Coronary artery (tissue), 2 donors: ENCODE measurements at regions not wholly inside any gene's neighbourhood (a gene's known extent, or its start where the extent isn't known, plus 50 kb on each side); places are given as distances from the start of the nearest gene placed in this dataset.

Experiments used
- DNase-seq: peaks from one replicate; pipeline ENCODE4 v3.0.0-alpha.2; 2017; ENCODE audit warnings: low spot score
- H3K27ac ChIP-seq, 2 donors: fragments of 200-600 bp; sonication (generic); one replicate each; pipeline ENCODE4 v1.5.1; 2016 to 2019
- H3K4me3 ChIP-seq: fragments of 200-600 bp; sonication (generic); 2 replicates; pipeline ENCODE4 v1.5.1; 2016; ENCODE audit warnings: mild to moderate bottlenecking, moderate library complexity
- TF ChIP-seq, protein P1 (sequence below): fragments of 200-600 bp; sonication (generic); IDR thresholded peaks from one replicate; pipeline ENCODE4 v1.5.1; 2019; ENCODE audit warnings: antibody characterized with exemption

DNA sequence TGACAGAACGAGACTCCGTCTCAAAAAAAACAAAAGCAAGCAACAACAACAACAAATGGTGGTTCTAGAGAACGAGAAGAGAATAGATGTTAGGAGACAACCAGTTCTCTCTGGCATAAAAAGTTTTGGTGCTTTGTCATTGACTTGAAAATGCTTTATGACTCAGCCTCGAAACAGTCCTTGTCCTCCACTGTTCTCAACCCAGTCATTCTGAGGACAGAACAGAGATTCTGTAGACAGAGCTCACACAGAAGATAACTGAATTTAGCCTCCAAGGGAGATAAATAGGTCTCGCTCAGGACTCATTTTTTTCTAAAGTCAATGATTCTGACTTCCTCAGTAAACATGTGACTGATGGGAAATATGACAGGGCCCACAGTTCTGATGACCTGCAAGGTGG is 76.0 kb upstream of the FSTL4 start:
- no peak overlapping the region for H3K27ac ChIP-seq
- H3K4me3 ChIP-seq: no peak overlapping the region
- TF ChIP-seq, protein P1, sequence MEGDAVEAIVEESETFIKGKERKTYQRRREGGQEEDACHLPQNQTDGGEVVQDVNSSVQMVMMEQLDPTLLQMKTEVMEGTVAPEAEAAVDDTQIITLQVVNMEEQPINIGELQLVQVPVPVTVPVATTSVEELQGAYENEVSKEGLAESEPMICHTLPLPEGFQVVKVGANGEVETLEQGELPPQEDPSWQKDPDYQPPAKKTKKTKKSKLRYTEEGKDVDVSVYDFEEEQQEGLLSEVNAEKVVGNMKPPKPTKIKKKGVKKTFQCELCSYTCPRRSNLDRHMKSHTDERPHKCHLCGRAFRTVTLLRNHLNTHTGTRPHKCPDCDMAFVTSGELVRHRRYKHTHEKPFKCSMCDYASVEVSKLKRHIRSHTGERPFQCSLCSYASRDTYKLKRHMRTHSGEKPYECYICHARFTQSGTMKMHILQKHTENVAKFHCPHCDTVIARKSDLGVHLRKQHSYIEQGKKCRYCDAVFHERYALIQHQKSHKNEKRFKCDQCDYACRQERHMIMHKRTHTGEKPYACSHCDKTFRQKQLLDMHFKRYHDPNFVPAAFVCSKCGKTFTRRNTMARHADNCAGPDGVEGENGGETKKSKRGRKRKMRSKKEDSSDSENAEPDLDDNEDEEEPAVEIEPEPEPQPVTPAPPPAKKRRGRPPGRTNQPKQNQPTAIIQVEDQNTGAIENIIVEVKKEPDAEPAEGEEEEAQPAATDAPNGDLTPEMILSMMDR: no peak
- DNase-seq: no peak

DNA sequence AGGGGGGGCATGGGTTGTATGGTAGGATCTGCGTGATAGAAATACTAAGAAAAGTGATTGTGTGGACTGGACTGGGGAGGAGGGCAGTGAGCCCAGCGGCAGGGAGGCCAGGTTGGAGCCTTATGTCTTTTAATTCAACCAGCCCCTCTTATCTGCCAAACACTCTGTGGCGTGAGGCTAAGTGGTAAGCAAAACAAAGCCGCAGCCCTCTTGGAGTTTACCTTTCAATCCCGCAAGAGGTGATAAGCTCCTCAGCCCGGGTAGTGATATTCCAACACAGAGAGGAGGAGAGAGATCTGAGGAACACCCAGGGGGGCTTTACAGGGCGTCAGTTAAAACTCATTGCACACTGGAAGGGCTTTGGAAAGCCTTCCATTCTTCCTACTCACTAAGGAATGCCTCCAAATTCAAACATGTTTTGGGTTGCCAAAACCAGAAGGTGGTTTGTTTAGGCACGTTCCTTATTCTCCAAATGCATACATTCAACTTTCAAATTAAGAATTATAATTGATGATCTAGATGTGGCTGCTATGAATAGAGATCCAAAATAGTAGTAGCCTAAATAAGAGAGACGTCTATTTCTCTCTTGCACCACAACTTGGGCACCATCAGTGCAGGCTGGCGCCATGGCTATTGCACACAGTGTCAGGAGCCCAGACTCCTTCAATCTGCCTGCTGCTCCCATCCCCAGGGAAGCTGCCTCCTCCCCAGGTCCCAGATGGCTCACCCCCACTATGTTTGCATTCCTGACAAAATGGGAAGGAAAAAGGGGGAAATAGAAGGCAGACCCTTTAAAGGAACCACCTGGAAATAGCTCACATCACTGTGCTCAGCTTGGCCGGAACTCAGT is 75.1 kb upstream of the FSTL4 start:
- Histone ChIP-seq H3K4me3 (no peak overlapping the region), H3K27ac (no peak overlapping the region)
- no peak for DNase-seq
- TF ChIP-seq, protein P1: no peak

DNA sequence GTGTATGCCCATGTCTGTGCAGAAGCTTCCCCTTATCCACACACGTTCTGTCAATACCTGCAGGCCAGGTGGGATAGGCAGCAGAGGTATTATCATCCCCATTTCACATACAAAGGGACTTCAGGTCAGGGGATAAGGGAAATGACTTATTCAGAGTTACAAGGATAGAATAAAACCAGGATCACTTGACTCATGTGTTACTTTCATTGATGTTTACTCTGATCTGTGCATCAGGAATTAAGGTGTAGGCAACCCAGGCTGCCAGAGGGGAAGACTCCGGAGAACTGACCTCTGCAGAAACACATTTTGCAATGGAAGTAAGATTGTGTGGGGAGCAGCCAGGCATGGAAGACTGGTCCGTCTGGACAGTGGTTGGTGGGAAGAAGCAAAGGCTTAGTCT is 74.2 kb upstream of the FSTL4 start:
- DNase-seq: no peak
- Histone ChIP-seq H3K27ac (no peak overlapping the region), H3K4me3 (no peak overlapping the region)
- TF ChIP-seq, protein P1: no peak

DNA sequence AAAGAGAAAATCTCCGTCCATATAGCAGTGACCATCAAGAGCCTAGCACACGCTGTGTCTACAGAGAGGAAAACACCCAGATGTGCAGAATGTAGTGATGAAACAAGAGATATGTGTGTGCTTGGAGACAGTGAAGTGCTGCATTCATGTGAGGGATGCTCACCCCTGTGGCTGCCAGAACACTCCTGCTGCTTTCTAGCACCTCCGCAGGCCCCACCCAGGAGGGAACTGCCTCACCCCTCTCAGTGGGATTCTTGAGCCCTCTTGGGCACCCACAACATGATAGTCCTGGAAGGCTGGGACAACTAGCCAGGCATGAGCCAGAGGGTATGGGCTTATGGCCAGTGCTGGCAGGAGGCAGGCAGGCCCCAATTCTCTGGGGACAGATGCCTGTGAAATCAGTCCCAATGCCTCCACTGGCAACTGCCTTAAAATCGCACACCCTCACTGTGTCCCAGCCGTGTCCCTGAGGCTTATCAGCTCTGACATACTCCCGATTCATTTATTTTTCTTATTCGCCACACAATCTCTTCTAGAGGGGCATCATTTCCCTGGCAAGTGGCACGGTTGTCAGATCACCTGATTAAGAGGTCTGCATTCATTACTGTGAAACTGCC is 73.2 kb upstream of the FSTL4 start:
- peak; percentile 65 for DNase-seq
- TF ChIP-seq, protein P1: no peak
- Histone ChIP-seq H3K4me3 (no peak overlapping the region), H3K27ac (no peak overlapping the region)

DNA sequence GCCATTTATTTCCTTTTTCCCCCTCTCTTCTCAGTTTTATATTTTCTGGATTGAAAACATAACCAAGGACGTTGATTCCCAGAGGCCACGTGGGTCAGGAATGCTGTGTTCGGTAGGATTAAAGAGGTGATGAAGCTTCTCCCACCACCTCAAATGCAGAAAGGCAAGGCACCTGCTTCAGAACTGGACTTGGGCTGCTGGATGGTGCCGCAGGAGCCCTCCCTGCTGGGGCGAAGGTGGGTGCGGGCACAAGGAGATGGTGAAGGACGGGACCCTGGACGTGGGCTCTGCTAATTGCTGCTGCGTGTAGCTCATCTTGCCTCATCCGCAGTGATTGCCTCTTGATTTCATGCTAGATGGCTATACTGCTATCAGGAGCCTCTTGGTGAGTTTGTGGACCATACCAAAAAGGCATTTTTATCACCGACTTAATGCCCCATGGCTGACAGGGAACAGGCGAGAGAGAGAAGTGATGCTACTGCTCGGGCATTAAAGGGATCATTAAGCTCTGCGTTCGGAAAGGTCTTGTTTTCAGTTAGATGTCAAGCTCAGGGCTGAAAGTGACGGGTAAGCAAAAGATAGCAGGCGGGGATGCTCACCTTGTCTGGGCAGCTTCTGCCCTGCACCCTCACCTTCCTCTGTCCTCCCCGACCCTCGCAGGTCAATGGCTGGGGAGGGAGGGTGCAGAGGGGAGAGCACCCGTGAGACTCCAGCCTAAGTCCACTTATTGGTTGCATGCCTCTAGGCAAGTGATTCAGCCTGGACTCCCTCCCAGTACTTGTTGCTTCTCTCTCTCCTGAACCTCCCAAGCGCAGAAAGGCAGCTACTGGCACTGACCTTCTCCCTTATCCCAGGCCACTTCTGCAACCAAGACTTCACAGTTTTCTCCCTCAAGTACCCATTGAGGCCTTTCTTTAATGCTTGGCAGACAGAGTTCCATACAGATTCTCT is 71.6 kb upstream of the FSTL4 start:
- no peak overlapping the region for H3K27ac ChIP-seq
- DNase-seq: peak; percentile 43
- TF ChIP-seq, protein P1: no peak
- no peak overlapping the region for H3K4me3 ChIP-seq

DNA sequence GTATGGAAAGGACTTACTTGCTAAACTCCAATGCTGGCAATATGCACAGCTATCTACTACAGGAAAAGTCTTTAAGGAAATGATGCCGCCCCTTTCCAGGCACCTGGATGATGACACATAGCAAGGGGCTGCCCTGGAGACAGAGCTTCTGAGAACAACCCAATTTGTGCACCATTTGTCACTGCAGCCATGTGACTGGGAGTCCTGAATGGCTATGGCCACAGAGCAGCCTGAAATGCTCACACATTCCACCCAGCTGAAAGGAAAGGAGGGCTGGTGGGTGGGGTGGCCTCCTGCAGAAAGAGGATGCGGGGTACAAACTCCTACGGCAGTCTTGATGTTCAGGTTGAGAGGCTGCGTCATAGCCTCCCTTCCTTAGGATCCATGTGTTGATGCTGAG is 70.1 kb upstream of the FSTL4 start:
- no peak overlapping the region for H3K4me3 ChIP-seq
- TF ChIP-seq, protein P1: no peak
- DNase-seq: peak; percentile 35
- H3K27ac ChIP-seq: no peak overlapping the region
